H1 (cell line): ENCODE measurements at regions not wholly inside any gene's neighbourhood (a gene's known extent, or its start where the extent isn't known, plus 50 kb on each side); places are given as distances from the start of the nearest gene placed in this dataset.
"Not testable (repeated sequence)": the region's sequence is repeated elsewhere in the genome, so short reads cannot be mapped to it uniquely, and the experiment has no call there.

ENCODE experiments used
- CBX5 ChIP-seq: fragments of 300-800, 300-1000 bp; sonication (generic); IDR thresholded peaks from 2 replicates; pipeline ENCODE4 v1.7.1; 2016; ENCODE audit warnings: antibody characterized with exemption, low read length, low read depth
- CHD2 ChIP-seq: IDR thresholded peaks from 2 replicates; pipeline ENCODE4 v1.6.1; 2012; ENCODE audit warnings: low read length, improper control_type of control experiment
- CTCF ChIP-seq, 3 experiments: IDR thresholded peaks; 1 replicate in 2 of 3; 2 replicates in 1 of 3; pipeline versions ENCODE4 v1.5.1 to v1.6.1; 2011; ENCODE audit warnings: low read length in 3 of 3, mild to moderate bottlenecking in 3 of 3, inconsistent platforms in 2 of 3, low read depth in 1 of 3, moderate library complexity in 1 of 3; ENCODE audit not compliant: insufficient read depth in 1 of 3; ENCODE audit errors: control extremely low read depth in 1 of 3
- EP300 ChIP-seq, 2 experiments: IDR thresholded peaks; 1 replicate in 1 of 2; 2 replicates in 1 of 2; pipeline ENCODE4 v1.6.1; 2011 to 2012; ENCODE audit warnings: low read depth in 2 of 2, low read length in 2 of 2, mild to moderate bottlenecking in 2 of 2, borderline replicate concordance in 1 of 2, inconsistent platforms in 1 of 2, moderate library complexity in 1 of 2
- EZH2 ChIP-seq: fragments of 200-600 bp; sonication (generic); IDR thresholded peaks from 2 replicates; pipeline ENCODE4 v1.7.1; 2012; ENCODE audit warnings: low read depth, mild to moderate bottlenecking, moderate library complexity, low read length, inconsistent platforms; ENCODE audit not compliant: severe bottlenecking
- POLR2A ChIP-seq, 2 experiments: IDR thresholded peaks; 1 replicate in 1 of 2; 2 replicates in 1 of 2; pipeline ENCODE4 v1.6.1; 2011; ENCODE audit warnings: low read depth in 2 of 2, low read length in 2 of 2, mild to moderate bottlenecking in 2 of 2; ENCODE audit errors: control extremely low read depth in 1 of 2
- RAD21 ChIP-seq, 2 experiments: IDR thresholded peaks in 1 of 2; conservative IDR thresholded peaks in 1 of 2; 2 replicates each; pipeline ENCODE4 v1.6.1; 2011; ENCODE audit warnings: low read depth in 2 of 2, low read length in 2 of 2, improper control_type of control experiment in 1 of 2, inconsistent platforms in 1 of 2, mild to moderate bottlenecking in 1 of 2, moderate library complexity in 1 of 2
- USF2 ChIP-seq: IDR thresholded peaks from 2 replicates; pipeline ENCODE4 v1.6.1; 2011; ENCODE audit warnings: low read length, improper control_type of control experiment
- YY1 ChIP-seq: IDR thresholded peaks from 2 replicates; pipeline ENCODE4 v1.6.1; 2011; ENCODE audit warnings: low read depth, mild to moderate bottlenecking, low read length
- TF ChIP-seq, protein P1 (sequence below): IDR thresholded peaks from 2 replicates; pipeline ENCODE4 v1.6.1; 2012; ENCODE audit warnings: low read length, inconsistent platforms

- not testable (repeated sequence) for TF ChIP-seq EP300 (IDR thresholded peaks at IDR 0.05; ENCODE audit: borderline replicate concordance in 1 of 2, low read depth in 2 of 2, low read length in 2 of 2); POLR2A (IDR thresholded peaks at IDR 0.05; ENCODE audit: control extremely low read depth in 1 of 2, low read depth in 2 of 2, low read length in 2 of 2); CTCF (IDR thresholded peaks at IDR 0.05; ENCODE audit: control extremely low read depth in 1 of 3, insufficient read depth in 1 of 3, low read depth in 1 of 3, low read length in 3 of 3); RAD21 (IDR thresholded peaks at IDR 0.05 in 1 of 2, conservative IDR thresholded peaks at IDR 0.05 in 1 of 2; ENCODE audit: low read depth in 2 of 2, low read length in 2 of 2); CBX5; YY1; EZH2; USF2; CHD2
- TF ChIP-seq, protein P1, sequence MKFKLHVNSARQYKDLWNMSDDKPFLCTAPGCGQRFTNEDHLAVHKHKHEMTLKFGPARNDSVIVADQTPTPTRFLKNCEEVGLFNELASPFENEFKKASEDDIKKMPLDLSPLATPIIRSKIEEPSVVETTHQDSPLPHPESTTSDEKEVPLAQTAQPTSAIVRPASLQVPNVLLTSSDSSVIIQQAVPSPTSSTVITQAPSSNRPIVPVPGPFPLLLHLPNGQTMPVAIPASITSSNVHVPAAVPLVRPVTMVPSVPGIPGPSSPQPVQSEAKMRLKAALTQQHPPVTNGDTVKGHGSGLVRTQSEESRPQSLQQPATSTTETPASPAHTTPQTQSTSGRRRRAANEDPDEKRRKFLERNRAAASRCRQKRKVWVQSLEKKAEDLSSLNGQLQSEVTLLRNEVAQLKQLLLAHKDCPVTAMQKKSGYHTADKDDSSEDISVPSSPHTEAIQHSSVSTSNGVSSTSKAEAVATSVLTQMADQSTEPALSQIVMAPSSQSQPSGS, result not testable (repeated sequence)
Observed at GRCh38 chr16:26874318-26874717, 192.4 kb upstream of the C16orf82 start.
